Stimulated activated naive CD4-positive, alpha-beta T cell (primary cell): ENCODE measurements at regions not wholly inside any gene's neighbourhood (a gene's known extent, or its start where the extent isn't known, plus 50 kb on each side); places are given as distances from the start of the nearest gene placed in this dataset.

ENCODE experiments used
- DNase-seq, 6 experiments: peaks; one replicate each; lab custom pipeline; 2025; lab: John Stamatoyannopoulos, UW

GRCh38 chr3:124492824-124493223, 237.4 kb upstream of the UMPS start:
- no peak for DNase-seq

- no peak for DNase-seq
Observed at GRCh38 chr3:124496061-124496460, 234.2 kb upstream of the UMPS start.

GRCh38 chr3:124497487-124497886, 232.8 kb upstream of the UMPS start:
- DNase-seq, result no peak

- no peak for DNase-seq
Observed at GRCh38 chr3:124498891-124499290, 231.4 kb upstream of the UMPS start.

GRCh38 chr3:124504332-124505059, 225.8 kb upstream of the UMPS start:
- DNase-seq, result no peak

GRCh38 chr3:124509884-124510283, 220.4 kb upstream of the UMPS start:
- no peak for DNase-seq

GRCh38 chr3:124510290-124510689, 220.0 kb upstream of the UMPS start:
- DNase-seq, result no peak

- DNase-seq, result no peak
Observed at GRCh38 chr3:124512881-124513609, 217.2 kb upstream of the UMPS start.

GRCh38 chr3:124513610-124513997, 216.6 kb upstream of the UMPS start:
- DNase-seq, result no peak

GRCh38 chr3:124514683-124515082, 215.6 kb upstream of the UMPS start:
- DNase-seq, result no peak

- DNase-seq, result no peak
Observed at GRCh38 chr3:124516333-124516732, 213.9 kb upstream of the UMPS start.

GRCh38 chr3:124517306-124517705, 212.9 kb upstream of the UMPS start:
- no peak for DNase-seq

GRCh38 chr3:124518350-124518749, 211.9 kb upstream of the UMPS start:
- DNase-seq, result no peak

GRCh38 chr3:124519591-124520194, 210.6 kb upstream of the UMPS start:
- DNase-seq, result no peak

GRCh38 chr3:124520970-124521369, 209.3 kb upstream of the UMPS start:
- no peak for DNase-seq

- no peak for DNase-seq
Observed at GRCh38 chr3:124522082-124522625, 208.1 kb upstream of the UMPS start.

- no peak for DNase-seq
Observed at GRCh38 chr3:124526601-124527000, 203.7 kb upstream of the UMPS start.

- no peak for DNase-seq
Observed at GRCh38 chr3:124529826-124530571, 200.3 kb upstream of the UMPS start.

GRCh38 chr3:124530916-124531315, 199.3 kb upstream of the UMPS start:
- no peak for DNase-seq

- DNase-seq, result no peak
Observed at GRCh38 chr3:124532071-124532470, 198.2 kb upstream of the UMPS start.

- DNase-seq, result no peak
Observed at GRCh38 chr3:124535306-124535705, 194.9 kb upstream of the UMPS start.

GRCh38 chr3:124540550-124541211, 189.6 kb upstream of the UMPS start:
- no peak for DNase-seq
